HG02970 (cell line): ENCODE measurements at regions not wholly inside any gene's neighbourhood (a gene's known extent, or its start where the extent isn't known, plus 50 kb on each side); places are given as distances from the start of the nearest gene placed in this dataset.
"Not testable (repeated sequence)": the region's sequence is repeated elsewhere in the genome, so short reads cannot be mapped to it uniquely, and the experiment has no call there.

ENCODE experiments used
- ATAC-seq: cut with Tn5 transposase; IDR thresholded peaks from one replicate; pipeline ENCODE4 v1.9.1; 2021; ENCODE audit warnings: mild to moderate bottlenecking, moderate library complexity, moderate number of reproducible peaks; ENCODE audit not compliant: unreplicated experiment, low FRiP score

DNA sequence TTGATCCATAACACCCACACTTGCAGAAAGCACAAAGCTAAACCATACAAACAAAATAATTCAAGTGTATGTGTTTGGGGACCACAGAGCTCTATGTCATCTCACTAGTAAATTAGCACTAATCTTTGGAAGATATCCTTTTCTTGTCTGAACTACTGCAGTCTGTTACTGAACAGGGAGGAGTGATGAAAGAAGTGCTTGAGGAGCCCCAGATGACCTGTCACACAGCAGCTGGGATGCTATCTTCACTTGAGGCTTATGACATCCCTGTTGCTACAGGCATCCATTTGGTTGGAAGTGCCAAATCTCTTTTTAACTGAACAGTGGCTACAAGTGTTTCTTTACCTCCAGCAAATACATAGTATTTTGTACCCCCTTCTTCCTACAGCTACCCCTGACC is 386.3 kb upstream of the CHAC2 start:
- ATAC-seq, result no peak

DNA sequence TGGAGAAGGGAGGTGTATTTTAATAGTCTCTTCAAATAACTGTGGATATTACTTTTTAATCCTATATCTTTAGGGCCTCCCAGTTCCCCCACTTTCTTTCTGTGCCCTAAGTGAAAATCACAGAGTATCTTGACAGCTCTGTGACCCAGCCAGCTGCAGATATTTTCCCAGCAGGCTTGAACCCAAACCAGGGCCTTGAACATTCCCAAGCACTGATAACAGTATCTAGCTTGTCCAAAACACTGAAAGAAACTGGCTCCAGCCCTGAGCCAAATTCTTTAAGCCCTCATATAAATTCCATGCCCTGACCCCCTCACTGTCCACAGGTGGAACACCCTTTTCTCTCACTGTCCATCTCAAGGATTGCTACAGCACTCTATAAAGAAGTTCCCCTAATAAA is 388.1 kb upstream of the CHAC2 start:
- no peak for ATAC-seq

DNA sequence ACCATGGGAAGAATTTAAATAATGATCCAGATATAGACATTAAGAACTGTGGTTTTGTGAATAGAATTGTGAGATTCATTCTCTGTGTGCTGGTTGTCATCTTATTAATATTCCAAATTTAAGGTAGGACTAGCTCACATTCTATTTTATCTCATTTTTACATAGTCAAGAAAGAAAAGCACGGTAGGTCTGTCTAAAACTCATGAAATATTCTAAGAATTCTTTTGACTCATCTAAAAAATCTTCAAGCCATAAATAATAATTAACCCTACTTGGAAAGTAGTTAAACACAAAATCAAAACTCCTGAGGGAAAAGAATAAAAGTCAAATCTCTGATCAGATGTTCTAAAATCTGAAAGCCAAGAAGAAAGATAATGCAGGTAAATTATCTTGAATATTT is 388.8 kb upstream of the CHAC2 start:
- no peak for ATAC-seq

DNA sequence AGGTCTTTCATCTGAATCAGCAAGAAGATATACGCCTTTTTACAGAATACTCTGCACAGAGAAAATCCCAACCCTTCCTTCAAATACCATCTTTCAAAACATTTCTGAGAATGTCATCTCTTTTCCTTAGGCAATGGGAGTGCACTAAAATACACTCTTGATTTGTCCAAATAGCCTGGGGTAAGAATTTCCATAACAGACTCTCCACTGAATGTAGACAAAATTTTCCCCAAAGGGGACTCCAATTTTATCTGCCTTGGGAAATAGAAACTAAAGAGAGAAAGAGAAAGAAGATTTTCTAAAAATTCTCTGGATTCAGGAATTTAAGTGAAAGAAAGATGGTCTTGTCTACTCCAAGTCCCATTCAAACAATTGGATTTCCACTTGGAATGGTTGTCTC is 394.5 kb upstream of the CHAC2 start:
- ATAC-seq, result no peak

DNA sequence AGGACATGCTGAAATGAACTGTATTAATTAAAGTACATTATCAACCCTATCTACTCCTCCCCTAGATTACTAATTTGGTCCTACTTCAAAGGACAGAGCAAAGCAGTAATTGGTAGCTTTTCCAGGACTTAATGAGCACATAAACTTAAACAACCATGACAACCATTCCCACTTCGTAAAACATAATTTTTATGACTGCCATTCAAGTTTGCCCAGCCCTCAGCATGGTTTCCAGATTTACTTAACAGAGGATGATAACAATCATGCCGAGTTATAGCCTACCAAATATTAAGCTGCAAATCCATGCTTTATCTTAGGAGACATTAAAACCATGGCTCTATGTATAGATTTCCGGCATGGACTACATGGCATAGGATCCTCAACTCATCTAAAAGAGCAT is 401.1 kb upstream of the CHAC2 start:
- ATAC-seq, result no peak

DNA sequence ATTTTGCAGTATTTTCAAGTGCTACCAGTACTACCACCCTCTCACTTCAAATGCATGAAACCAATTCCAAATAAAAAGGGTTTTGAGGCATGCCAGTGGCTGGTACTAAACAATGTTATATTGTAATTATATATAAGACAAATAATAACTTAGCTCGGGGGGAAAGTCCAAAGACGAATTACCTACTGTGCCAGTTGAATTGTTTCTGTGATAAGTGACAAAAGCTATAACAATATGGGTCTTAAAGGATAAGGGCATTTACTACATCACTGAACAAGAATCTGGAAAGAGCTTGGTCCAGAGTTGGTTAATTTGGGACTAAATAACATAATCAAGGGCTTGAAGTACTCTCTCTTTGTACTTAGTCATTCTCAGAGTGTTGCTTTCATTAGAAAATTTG is 404.7 kb upstream of the CHAC2 start:
- ATAC-seq, result no peak

DNA sequence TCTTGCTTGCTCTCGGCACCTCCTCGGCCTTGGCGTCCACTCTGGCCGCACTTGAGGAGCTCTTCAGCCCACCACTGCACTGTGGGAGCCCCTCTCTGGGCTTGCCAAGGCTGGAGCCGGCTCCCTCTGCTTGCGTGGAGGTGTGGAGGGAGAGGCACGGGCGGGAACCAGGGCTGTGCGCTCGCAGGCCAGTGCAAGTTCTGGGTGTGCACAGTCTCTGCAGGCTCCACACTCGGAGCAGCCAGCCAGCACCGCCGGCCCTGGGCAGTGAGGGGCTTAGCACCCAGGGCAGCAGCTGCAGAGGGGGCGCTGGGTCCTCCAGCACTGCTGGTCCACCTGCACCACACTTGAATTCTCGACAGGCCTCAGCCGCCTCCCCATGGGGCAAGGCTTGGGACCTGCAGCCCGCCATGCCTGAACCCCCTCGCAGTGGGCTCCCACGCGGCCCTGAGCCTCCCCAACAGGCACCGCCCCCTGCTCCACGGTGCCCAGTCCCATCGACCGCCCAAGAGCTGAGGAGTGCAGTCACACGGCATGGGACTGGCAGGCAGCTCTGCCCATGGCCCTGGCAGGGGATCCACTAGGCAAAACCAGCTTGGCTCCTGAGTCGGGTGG is 411.2 kb upstream of the CHAC2 start:
- ATAC-seq, result no peak

DNA sequence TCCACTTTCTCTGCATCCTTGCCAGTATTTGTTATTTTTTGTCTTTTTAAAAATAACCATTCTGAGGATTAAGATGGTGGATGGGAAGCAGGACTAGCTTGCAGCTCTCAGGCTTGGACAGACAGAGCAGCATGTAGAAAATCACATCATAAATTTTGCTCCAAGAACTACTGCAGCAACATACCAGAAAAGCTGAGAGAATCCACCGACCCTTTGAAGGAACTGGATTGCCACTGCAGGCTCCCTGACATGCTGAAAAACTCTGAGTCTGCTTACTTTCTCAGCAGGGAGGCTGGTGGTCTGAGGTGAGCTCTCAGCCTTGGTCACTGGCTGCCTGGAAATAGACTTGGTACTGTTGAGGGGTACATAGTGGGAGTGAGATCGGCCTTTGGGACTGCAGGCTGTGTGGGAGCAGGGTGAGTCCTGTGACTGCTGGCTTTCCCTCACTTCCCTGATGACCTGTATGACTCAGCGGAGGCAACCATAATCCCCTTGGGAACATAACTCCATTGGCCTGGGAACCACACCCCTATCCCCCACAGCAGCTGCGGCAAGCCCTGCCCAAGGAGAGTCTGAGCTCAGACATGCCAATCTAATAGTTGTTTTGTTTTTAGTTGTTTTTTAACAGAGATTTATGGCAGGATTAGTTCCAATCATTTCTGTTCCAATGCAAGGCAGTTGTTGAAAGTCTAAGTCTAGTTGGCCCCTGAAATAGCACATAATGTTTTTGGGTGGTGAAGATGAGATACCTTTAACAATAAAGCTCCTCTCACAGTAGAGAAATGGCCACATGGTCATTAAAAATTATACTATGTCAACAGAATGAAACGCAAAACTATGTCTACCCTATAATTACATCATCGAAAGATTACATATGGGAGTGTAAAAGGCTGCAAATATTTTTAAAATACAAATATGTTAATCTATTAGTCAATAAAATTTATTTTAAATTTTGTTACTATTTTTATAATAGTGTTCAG is 414.2 kb upstream of the CHAC2 start:
- no peak for ATAC-seq

DNA sequence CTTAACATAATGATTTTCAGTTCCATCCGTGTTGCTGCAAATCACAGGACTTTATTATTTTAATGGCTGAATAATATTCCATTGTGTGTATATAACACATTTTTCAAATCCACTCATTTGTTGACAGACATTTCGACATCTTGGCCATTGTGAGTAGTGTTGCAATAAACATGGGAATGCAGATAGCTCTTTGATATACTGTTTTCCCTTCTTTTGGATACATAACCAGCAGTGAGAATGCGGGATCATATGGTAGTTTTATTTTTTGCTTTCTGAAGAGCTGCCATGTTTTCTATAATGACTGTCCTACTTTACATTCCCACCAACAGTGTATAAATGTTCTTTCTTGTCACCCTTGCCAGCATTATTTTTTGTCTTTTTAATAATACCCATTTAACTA is 420.3 kb upstream of the CHAC2 start:
- ATAC-seq, result no peak

DNA sequence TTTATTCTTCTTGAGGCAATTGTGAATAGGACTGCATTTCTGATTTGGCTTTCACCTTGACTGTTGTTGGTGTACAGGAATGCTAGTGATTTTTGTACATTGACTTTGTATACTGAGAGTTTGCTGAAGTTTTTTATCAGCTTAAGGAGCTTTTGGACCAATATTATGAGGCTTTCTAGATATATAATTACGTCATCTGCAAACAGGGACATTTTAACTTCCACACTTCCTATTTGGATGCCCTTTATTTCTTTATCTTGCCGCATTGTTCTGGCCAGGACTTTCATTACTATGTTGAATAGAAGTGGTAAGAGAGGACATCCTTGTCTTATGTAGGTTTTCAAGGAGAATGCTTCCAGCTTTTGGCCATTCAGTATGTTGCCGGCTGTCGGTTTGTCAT is 425.4 kb upstream of the CHAC2 start:
- no peak for ATAC-seq

DNA sequence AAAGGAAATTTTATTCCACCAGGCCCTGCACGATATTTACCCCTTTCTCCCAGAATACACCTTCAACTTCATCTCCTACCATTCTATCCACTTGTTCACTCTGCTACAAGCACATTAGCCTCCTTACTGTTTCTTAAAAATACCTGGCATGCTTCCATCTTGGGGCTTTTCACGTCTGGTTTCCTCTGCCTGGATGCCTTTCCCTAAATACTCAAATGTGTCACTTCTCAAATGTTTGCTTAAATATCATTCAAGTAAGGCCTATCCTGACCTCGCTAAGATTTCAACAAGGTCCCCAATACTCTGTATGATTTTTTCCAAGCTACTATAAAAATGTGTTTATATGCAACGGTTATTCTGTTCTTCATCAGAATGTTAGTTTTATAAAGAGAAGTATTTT is 433.0 kb upstream of the CHAC2 start:
- no peak for ATAC-seq

DNA sequence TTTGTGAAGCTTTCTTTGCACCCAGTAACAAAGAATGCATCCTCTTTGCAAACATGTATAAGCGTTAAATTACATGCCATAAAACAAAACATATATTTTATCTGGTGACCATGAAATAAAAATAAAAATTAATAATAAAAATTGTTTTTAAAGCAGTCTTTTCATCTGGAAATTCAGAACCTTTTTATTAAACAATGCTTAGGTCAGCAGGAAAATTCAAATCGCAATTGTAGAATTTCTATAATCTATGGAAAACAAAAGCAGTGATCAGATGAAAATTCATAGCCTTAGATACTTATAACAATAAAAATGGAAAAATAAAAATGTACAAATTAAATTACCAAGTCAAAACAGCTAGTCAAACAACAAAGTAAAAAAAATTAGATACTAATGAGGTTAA is 435.9 kb upstream of the CHAC2 start:
- ATAC-seq, result no peak

DNA sequence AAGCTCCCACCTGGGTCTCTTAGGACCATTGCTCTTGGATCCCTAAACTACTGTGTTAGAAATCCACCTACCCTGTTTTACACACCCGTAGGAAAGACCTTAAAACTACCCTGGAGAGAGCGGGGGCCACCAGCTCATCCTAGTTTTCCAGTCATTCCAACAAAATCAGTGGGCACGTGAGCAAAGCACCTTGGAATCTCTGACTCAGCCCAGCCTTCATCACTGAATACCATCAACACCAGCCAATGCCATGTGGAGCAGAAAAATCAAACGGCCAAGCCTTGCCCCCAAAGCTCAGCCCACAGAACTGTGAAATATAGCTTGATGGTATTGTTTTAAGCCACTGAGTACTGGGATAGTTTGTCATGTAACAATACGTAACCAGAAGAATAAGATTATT is 449.7 kb upstream of the CHAC2 start:
- no peak for ATAC-seq

DNA sequence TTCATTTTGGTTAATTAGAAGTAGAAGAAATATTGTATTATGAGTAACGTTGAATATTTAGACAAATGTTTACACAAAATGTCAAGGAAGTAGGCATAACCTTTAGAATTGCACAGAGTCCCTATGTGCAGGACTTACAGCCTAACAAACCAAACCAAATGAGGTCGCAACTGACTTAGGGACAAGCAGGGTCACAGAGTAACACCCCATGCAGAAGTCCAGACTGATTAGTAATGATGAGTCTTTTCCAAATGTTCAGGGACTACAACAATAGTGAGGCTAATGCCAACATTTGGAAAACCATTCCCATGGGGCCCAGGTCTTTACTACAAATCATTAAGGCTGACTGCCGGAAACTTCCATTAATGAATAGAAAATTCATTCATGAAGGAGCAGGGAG is 452.5 kb upstream of the CHAC2 start:
- ATAC-seq, result no peak

DNA sequence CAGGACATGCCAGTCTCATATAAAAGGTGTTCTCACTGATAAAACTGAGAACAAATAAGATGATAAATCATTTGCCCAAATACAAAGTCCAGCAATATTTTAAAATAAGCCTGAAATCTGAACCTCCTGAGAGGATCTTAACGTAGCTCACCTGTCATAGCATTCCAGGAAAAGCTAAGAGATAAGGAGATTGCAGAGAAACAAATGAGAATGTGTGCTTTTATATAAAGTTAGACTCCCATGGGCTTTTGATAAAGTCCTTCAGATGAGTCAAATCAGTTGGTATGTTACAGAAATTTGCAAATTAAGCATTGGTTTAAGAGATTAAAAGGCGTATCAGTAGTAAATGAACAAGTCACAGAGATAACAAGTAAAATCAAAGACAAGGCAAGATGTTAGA is 452.9 kb upstream of the CHAC2 start:
- ATAC-seq, result no peak

DNA sequence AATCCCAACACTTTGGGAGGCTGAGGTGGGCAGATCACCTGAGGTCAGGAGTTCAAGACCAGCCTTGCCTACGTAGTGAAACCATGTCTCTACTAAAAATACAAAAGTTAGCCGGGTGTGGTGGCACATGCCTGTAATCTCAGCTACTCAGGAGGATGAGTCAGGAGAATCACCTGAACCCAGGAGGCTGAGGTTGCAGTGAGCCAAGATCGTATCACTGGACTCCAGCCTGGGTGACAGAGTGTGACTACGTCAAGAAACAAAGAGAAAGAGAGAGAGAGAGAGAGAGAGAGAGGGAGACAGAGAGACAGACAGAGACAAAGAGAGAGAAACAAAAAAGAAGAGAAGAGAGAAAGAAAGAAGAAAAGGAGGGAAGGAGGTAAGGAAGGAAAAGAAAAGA is 454.0 kb upstream of the CHAC2 start:
- ATAC-seq, result not testable (repeated sequence)

DNA sequence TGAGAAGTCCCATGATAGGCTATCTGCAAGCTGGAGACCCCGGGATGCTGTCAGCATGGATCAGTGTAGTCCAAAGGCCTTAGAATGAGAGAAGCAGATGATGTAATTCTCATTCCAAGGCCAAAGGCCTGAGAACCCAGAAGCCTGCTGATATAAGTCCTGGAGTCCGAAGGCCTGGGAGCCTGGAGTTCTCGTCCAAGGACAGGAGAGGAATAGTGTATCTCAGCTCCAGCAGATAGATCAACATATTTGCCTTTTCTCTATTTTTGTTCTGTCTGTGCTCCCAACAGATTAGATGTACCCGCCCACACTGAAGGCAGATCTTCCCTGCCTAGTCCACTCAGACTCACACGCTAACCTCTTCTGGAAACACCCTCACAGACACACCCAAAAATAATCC is 454.9 kb upstream of the CHAC2 start:
- no peak for ATAC-seq

DNA sequence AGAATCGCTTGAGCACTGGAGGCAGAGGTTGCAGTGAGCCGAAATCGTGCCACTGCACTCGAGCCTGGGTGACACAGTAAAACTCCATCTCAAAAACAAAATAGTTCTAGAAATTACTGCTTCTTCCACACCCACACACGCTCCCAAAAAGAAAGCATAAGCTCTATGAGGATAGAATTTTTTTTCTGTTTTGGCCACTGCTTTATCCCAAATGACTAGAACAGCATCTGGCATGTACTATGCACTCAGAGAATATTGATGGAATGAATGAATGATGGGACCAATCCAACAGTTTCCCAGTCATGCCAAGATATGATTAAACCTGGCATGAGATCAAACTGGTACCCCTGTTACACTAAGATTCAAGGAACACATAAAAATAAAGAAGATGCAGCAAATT is 455.4 kb upstream of the CHAC2 start:
- ATAC-seq, result no peak

DNA sequence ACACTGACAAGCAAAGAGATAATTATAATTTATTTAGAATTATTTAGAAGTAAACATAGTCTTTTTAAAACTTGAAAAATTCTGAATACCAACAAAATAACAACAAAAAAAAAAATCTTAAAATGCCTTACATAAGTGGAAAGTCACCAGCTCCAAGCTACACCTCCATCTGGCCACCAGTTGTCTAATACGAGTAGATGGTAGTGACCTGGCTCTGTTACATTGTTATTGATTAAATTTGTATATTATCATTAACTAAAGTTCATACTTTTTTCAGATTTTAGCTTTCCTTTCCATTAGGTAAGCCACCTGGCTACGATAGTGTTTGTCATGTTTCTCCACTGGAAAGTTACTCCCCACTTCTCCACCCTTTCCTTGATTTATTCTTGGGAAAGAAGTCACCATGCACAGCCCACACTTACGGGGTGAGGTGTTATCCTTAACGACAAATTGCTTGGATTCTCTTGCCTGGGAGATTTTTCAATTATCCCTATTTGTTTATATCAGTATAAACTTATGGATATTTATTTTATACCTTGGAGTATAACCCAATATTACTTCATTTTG is 464.5 kb upstream of the CHAC2 start:
- ATAC-seq, result no peak

DNA sequence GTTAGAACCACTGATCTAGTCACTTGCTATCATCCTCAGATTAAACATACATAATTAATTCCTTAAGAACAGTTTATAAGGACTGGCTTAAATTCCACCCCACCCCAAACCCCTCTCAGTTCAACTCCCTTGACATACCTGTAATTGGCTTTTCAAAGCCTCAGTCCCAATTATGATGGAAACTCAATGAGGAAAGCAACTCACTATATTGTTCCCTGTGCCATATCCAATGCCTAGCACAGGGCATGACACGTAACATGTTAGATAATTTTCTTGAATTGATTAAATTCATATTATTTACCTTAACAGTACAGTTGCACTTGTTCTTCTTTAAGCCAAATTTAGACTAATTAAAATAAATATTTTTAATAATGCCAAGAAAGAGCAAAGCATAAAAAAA is 465.1 kb upstream of the CHAC2 start:
- no peak for ATAC-seq

DNA sequence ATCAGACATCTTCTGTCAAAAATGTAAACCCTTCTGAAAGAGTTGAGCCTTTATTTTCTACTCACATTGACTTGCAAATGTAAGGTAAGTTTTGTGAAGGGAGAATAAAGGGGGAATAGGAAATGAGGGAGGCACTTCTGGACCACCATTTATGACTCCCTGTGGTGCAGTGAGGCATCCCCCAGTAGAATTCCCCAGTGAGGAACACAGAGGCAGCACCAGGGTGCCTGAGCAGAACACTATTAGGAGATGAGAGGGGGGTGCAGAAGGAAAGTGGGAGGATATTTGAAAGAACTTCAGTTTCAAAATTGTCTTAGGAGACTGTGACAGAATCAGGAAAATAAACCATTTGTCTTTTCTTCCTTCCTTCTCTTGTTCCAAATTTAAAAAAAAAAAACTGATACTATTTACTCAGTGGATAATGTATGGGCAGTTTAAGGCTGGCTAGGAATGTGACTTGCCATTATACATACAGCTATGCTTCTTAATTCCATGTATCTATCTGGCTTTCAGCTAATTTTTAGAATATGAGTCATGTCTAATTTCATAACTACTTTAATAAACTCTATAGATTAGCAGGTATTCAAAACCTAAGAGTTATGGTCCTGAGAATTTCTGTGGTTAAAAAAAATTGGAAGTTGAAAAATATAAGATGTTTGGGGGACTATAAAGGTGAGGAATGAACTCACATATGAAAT is 478.1 kb upstream of the CHAC2 start:
- ATAC-seq, result no peak
